Neutrophil (primary cell): ENCODE measurements at regions not wholly inside any gene's neighbourhood (a gene's known extent, or its start where the extent isn't known, plus 50 kb on each side); places are given as distances from the start of the nearest gene placed in this dataset.

ENCODE experiments used
- H3K27ac ChIP-seq: fragments of 200-600 bp; sonication (generic); 2 replicates; pipeline ENCODE4 v1.5.1; 2016; ENCODE audit warnings: mild to moderate bottlenecking, moderate library complexity
- H3K27me3 ChIP-seq: fragments of 200-600 bp; sonication (generic); 2 replicates; pipeline ENCODE4 v1.6.0; 2016; ENCODE audit warnings: mild to moderate bottlenecking
- H3K36me3 ChIP-seq: fragments of 200-600 bp; sonication (generic); 2 replicates; pipeline ENCODE4 v1.5.1; 2017
- H3K4me1 ChIP-seq, 2 experiments: fragments of 200-600 bp in 1 of 2; sonication (generic) in 1 of 2; 1 replicate in 1 of 2; 2 replicates in 1 of 2; pipeline versions ENCODE4 v1.5.1 to v1.6.1; 2013 to 2016; ENCODE audit warnings: low read depth in 1 of 2, low read length in 1 of 2, mild to moderate bottlenecking in 1 of 2, moderate library complexity in 1 of 2; ENCODE audit not compliant: control insufficient read depth in 1 of 2, insufficient read depth in 1 of 2
- H3K4me3 ChIP-seq, 2 experiments: fragments of 200-600 bp in 1 of 2; sonication (generic) in 1 of 2; 1 replicate in 1 of 2; 2 replicates in 1 of 2; pipeline ENCODE4 v1.5.1; 2013 to 2016; ENCODE audit warnings: low read depth in 1 of 2, low read length in 1 of 2, mild to moderate bottlenecking in 1 of 2, moderate library complexity in 1 of 2
- H3K9me3 ChIP-seq: fragments of 200-600 bp; sonication (generic); 2 replicates; pipeline ENCODE4 v1.5.1; 2016
- TF ChIP-seq, protein P1 (sequence below): fragments of 200-600 bp; sonication (generic); IDR thresholded peaks from 2 replicates; pipeline ENCODE4 v1.5.1; 2016; ENCODE audit warnings: antibody characterized with exemption

GRCh38 chr9:71355884-71356283, 234.5 kb upstream of the TRPM3 start:
- no peak overlapping the region for H3K27ac ChIP-seq
- H3K36me3 ChIP-seq, result no peaks in the 10 kb centered on the region
- TF ChIP-seq, protein P1, sequence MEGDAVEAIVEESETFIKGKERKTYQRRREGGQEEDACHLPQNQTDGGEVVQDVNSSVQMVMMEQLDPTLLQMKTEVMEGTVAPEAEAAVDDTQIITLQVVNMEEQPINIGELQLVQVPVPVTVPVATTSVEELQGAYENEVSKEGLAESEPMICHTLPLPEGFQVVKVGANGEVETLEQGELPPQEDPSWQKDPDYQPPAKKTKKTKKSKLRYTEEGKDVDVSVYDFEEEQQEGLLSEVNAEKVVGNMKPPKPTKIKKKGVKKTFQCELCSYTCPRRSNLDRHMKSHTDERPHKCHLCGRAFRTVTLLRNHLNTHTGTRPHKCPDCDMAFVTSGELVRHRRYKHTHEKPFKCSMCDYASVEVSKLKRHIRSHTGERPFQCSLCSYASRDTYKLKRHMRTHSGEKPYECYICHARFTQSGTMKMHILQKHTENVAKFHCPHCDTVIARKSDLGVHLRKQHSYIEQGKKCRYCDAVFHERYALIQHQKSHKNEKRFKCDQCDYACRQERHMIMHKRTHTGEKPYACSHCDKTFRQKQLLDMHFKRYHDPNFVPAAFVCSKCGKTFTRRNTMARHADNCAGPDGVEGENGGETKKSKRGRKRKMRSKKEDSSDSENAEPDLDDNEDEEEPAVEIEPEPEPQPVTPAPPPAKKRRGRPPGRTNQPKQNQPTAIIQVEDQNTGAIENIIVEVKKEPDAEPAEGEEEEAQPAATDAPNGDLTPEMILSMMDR, result no peak
- H3K4me3 ChIP-seq, result no peak overlapping the region
- H3K9me3 ChIP-seq, result no peaks in the 10 kb centered on the region
- H3K27me3 ChIP-seq, result no peaks in the 10 kb centered on the region
- no peaks in the 10 kb centered on the region for H3K4me1 ChIP-seq

- H3K27ac ChIP-seq, result no peak overlapping the region
- no peak overlapping the region for H3K4me3 ChIP-seq
Observed at GRCh38 chr9:71353720-71354119, 232.3 kb upstream of the TRPM3 start.

DNA sequence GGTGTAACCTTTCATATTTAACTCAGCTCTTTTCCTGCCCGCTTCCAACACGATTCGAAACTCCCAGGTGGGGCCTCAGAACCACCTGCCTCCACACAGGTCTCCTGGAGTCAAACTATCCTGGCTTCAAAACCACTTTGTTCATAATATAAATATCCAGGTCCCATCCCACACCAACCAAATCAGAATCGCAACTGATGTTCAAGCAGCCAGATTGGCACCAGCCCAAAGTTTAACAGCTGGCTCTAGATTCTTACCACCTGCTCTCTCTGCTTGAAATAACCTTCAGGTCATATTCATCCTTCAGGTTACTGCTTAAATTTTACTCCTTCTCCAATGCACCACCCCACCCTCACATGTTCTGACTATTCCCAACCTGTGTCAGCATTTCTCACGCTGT, 231.4 kb upstream of the TRPM3 start:
- Histone ChIP-seq H3K27me3 (no peaks in the 10 kb centered on the region), H3K9me3 (no peaks in the 10 kb centered on the region), H3K4me3 (no peak overlapping the region), H3K27ac (no peak overlapping the region), H3K36me3 (no peaks in the 10 kb centered on the region), H3K4me1 (no peaks in the 10 kb centered on the region)
- TF ChIP-seq, protein P1, result no peak

More at GRCh38 chr9:71353720-71354119, 232.3 kb upstream of the TRPM3 start:
- no peaks in the 10 kb centered on the region for H3K9me3 ChIP-seq
- H3K36me3 ChIP-seq, result no peaks in the 10 kb centered on the region
- H3K27me3 ChIP-seq, result no peaks in the 10 kb centered on the region
- TF ChIP-seq, protein P1, result no peak
- no peaks in the 10 kb centered on the region for H3K4me1 ChIP-seq

- Histone ChIP-seq H3K9me3 (no peaks in the 10 kb centered on the region), H3K4me3 (no peak overlapping the region), H3K27me3 (no peaks in the 10 kb centered on the region), H3K27ac (no peak overlapping the region), H3K36me3 (no peaks in the 10 kb centered on the region), H3K4me1 (no peaks in the 10 kb centered on the region)
- TF ChIP-seq, protein P1, result no peak
Observed at GRCh38 chr9:71349218-71349617, 227.8 kb upstream of the TRPM3 start.

GRCh38 chr9:71333321-71333720, 211.9 kb upstream of the TRPM3 start:
- no peaks in the 10 kb centered on the region for H3K9me3 ChIP-seq
- H3K27ac ChIP-seq, result no peak overlapping the region
- H3K27me3 ChIP-seq, result no peaks in the 10 kb centered on the region
- no peaks in the 10 kb centered on the region for H3K4me1 ChIP-seq
- H3K4me3 ChIP-seq, result no peak overlapping the region
- TF ChIP-seq, protein P1, result no peak
- H3K36me3 ChIP-seq, result no peaks in the 10 kb centered on the region

DNA sequence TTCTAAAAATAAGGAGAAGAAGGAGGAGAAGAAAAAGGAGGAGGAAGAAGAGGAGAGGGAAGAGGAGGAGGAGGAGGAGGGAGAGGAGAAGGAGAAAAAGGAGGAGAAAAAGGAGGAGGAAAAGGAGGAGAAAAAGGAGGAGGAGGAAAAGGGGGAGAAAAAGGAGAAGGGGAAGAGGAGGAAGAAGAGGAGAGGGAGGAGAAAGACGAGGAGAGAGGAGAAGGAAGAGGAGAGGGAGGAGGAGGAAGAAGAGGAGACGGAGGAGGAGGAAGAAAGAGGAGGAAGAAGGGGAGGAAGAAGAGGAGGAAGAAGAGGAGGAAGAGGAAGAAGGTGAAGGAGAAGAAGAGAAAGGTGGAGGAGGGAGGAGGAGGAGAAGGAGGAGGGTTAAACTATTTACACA, 210.2 kb upstream of the TRPM3 start:
- Histone ChIP-seq H3K9me3 (no peaks in the 10 kb centered on the region), H3K36me3 (no peaks in the 10 kb centered on the region), H3K27me3 (no peaks in the 10 kb centered on the region), H3K4me3 (no peak overlapping the region), H3K4me1 (no peaks in the 10 kb centered on the region), H3K27ac (no peak overlapping the region)
- TF ChIP-seq, protein P1, result no peak
